HCT116 (cell line): ENCODE measurements at regions not wholly inside any gene's neighbourhood (a gene's known extent, or its start where the extent isn't known, plus 50 kb on each side); places are given as distances from the start of the nearest gene placed in this dataset.

Experiments used
- CTCF ChIP-seq, 3 experiments: fragments of 200-600 bp in 1 of 3; sonication (generic) in 1 of 3; IDR thresholded peaks in 2 of 3; conservative IDR thresholded peaks in 1 of 3; 2 replicates each; pipeline ENCODE4 v1.5.1; 2012 to 2017; ENCODE audit warnings: low read depth in 2 of 3, low read length in 2 of 3, antibody characterized with exemption in 1 of 3, borderline replicate concordance in 1 of 3, control low read depth in 1 of 3, mild to moderate bottlenecking in 1 of 3, mixed read lengths in 1 of 3, mixed run types in 1 of 3, moderate library complexity in 1 of 3; ENCODE audit not compliant: insufficient read depth in 1 of 3
- EGR1 ChIP-seq: IDR thresholded peaks from 2 replicates; pipeline ENCODE4 v1.6.1; 2012; ENCODE audit warnings: low read depth
- EZH2 ChIP-seq: fragments of 200-600 bp; sonication (generic); IDR thresholded peaks from 2 replicates; pipeline ENCODE4 v1.6.1; 2017; ENCODE audit warnings: antibody characterized with exemption, mixed run types
- POLR2A ChIP-seq: IDR thresholded peaks from 2 replicates; pipeline ENCODE4 v1.7.0; 2011; ENCODE audit warnings: borderline replicate concordance; ENCODE audit not compliant: insufficient read depth, insufficient read length; ENCODE audit errors: extremely low read depth
- POLR2AphosphoS5 ChIP-seq: IDR thresholded peaks from 2 replicates; pipeline ENCODE4 v1.6.1; 2011; ENCODE audit warnings: mild to moderate bottlenecking, low read depth, low read length, moderate library complexity
- RAD21 ChIP-seq: IDR thresholded peaks from 2 replicates; pipeline ENCODE4 v1.6.1; 2012; ENCODE audit warnings: low read depth, mild to moderate bottlenecking
- REST ChIP-seq: IDR thresholded peaks from 2 replicates; pipeline ENCODE4 v1.6.1; 2012; ENCODE audit warnings: low read depth
- TCF7L2 ChIP-seq: IDR thresholded peaks from 2 replicates; pipeline ENCODE4 v1.7.0; 2011; ENCODE audit warnings: borderline replicate concordance, inconsistent platforms; ENCODE audit not compliant: insufficient read depth, insufficient read length; ENCODE audit errors: extremely low read depth

GRCh38 chr11:119806064-119806915, 77.3 kb upstream of the NECTIN1 start:
- no peak for TF ChIP-seq CTCF (IDR thresholded peaks at IDR 0.05 in 2 of 3, conservative IDR thresholded peaks at IDR 0.05 in 1 of 3; ENCODE audit: borderline replicate concordance in 1 of 3, insufficient read depth in 1 of 3, low read depth in 2 of 3, low read length in 2 of 3)
- TF ChIP-seq EZH2 = no peak
- no peak for TF ChIP-seq POLR2A
- no peak for TF ChIP-seq TCF7L2
- TF ChIP-seq RAD21 = no peak
- TF ChIP-seq POLR2AphosphoS5 = no peak
- TF ChIP-seq REST = no peak
- no peak for TF ChIP-seq EGR1
